K562 (cell line): ENCODE measurements at regions not wholly inside any gene's neighbourhood (a gene's known extent, or its start where the extent isn't known, plus 50 kb on each side); places are given as distances from the start of the nearest gene placed in this dataset.

Source experiments
- ATAC-seq: fragments of 200-7000 bp; cut with Tn5 transposase; 3 replicates; pipeline ENCODE4 v1.9.1; 2020; ENCODE audit warnings: moderate library complexity
- BruUV-seq: library from RNA; stranded (reverse); fragments of 400-500 nt; replicated peaks from 2 replicates; lab custom pipeline; 2021; lab: Mats Ljungman, UMichigan
- CTCF ChIA-PET: fragments of 300-600 bp; formaldehyde crosslinking; extraction: SDS; loops from one replicate; lab custom pipeline; 2021; ENCODE audit warnings: low intra/inter-chr PET ratio; lab: Yijun Ruan, JAX
- POLR2A ChIA-PET: fragments of 300-600, 350-650 bp; sonication (Branson Sonifier 250); formaldehyde crosslinking; extraction: SDS; loops from one replicate; lab custom pipeline; 2021; ENCODE audit warnings: antibody characterized with exemption, inconsistent platforms; lab: Yijun Ruan, JAX
- DNase-seq, 4 experiments: peaks; one replicate each; pipeline versions ENCODE4 v3.0.0 to v3.0.0-alpha.2; 2011 to 2018; ENCODE audit warnings: low spot score in 3 of 4, mixed read lengths in 3 of 4; ENCODE audit errors: extremely low read depth in 1 of 4
- FAIRE-seq: peaks from 2 replicates; lab custom pipeline; 2011; peaks lifted over from hg19 to GRCh38; lab: Jason Lieb, UNC
- H2AFZ ChIP-seq: 2 replicates; pipeline ENCODE4 v1.6.0; 2011; ENCODE audit warnings: low read depth, low read length, control low read depth, inconsistent platforms
- H3K27ac ChIP-seq: fragments of 200-600 bp; 3 replicates; pipeline ENCODE4 v1.8.0; 2011; ENCODE audit warnings: low read depth, mild to moderate bottlenecking, control low read depth, inconsistent platforms, low read length, moderate library complexity, mixed read lengths; ENCODE audit errors: extremely low read depth
- H3K27me3 ChIP-seq, 2 experiments: fragments of 300-600 bp in 1 of 2; 2 replicates in 1 of 2; 3 replicates in 1 of 2; pipeline versions ENCODE4 v1.6.0 to v1.8.0; 2011; ENCODE audit warnings: inconsistent platforms in 2 of 2, low read length in 2 of 2, mild to moderate bottlenecking in 1 of 2, mixed read lengths in 1 of 2, moderate library complexity in 1 of 2; ENCODE audit not compliant: control insufficient read depth in 2 of 2, insufficient read depth in 2 of 2
- H3K36me3 ChIP-seq: fragments of 300-600 bp; 3 replicates; pipeline ENCODE4 v1.8.0; 2011; ENCODE audit warnings: mild to moderate bottlenecking, low read length, inconsistent platforms; ENCODE audit not compliant: control insufficient read depth, insufficient read depth
- H3K4me1 ChIP-seq, 2 experiments: fragments of 200-600 bp in 1 of 2; replicated peaks in 1 of 2; 2 replicates in 1 of 2; 3 replicates in 1 of 2; pipeline versions ENCODE4 v1.5.1 to v1.8.0; 2011; ENCODE audit warnings: inconsistent platforms in 2 of 2, low read length in 2 of 2, mild to moderate bottlenecking in 1 of 2, mixed read lengths in 1 of 2, moderate library complexity in 1 of 2; ENCODE audit not compliant: control insufficient read depth in 2 of 2, insufficient read depth in 2 of 2
- H3K4me2 ChIP-seq: 2 replicates; pipeline ENCODE4 v1.6.1; 2011; ENCODE audit warnings: low read length, control low read depth, inconsistent platforms, mixed read lengths; ENCODE audit not compliant: insufficient read depth
- H3K4me3 ChIP-seq: fragments of 200-600 bp; sonication (generic), shearing (Covaris generic); 2 replicates; pipeline ENCODE4 v1.5.1; 2016; ENCODE audit warnings: control low read depth, inconsistent platforms
- H3K79me2 ChIP-seq: fragments of 200-600 bp; 3 replicates; pipeline ENCODE4 v1.8.0; 2011; ENCODE audit warnings: low read length, inconsistent platforms; ENCODE audit not compliant: control insufficient read depth, insufficient read depth
- H3K9ac ChIP-seq, 2 experiments: 2 replicates each; pipeline versions ENCODE4 v1.6.0 to v1.6.1; 2011; ENCODE audit warnings: low read depth in 2 of 2, low read length in 2 of 2, control low read depth in 1 of 2, inconsistent platforms in 1 of 2, mild to moderate bottlenecking in 1 of 2, mixed read lengths in 1 of 2; ENCODE audit not compliant: insufficient read depth in 1 of 2
- H3K9me1 ChIP-seq: one replicate; pipeline ENCODE4 v1.6.0; 2011; ENCODE audit warnings: inconsistent platforms, mild to moderate bottlenecking, low read length, moderate library complexity; ENCODE audit not compliant: control insufficient read depth, insufficient read depth
- H3K9me3 ChIP-seq: replicated peaks from 2 replicates; pipeline ENCODE4 v1.5.1; 2011; ENCODE audit warnings: low read depth, low read length, inconsistent platforms; ENCODE audit not compliant: control insufficient read depth, insufficient read depth
- H4K20me1 ChIP-seq: replicated peaks from 2 replicates; pipeline ENCODE4 v1.6.1; 2011; ENCODE audit warnings: low read length, inconsistent platforms, mixed read lengths; ENCODE audit not compliant: control insufficient read depth, insufficient read depth
- CHD4 ChIP-seq: fragments of 200-600 bp; sonication (generic); IDR thresholded peaks from 3 replicates; pipeline ENCODE4 v1.6.1; 2012; ENCODE audit warnings: low read depth, mild to moderate bottlenecking, mixed read lengths, low read length, inconsistent platforms; ENCODE audit not compliant: insufficient read depth, insufficient replicate concordance, poor library complexity, severe bottlenecking
- ETV5 ChIP-seq: sonication (generic); formaldehyde crosslinking; IDR thresholded peaks from 2 replicates; pipeline ENCODE4 v1.4.0; 2020; ENCODE audit warnings: low read depth, mild to moderate bottlenecking, missing genetic modification reagents
- HOXB6 ChIP-seq: fragments of 250-450 bp; sonication (Bioruptor Pico); IDR thresholded peaks from 2 replicates; pipeline ENCODE4 v1.5.1; 2022; ENCODE audit warnings: mild to moderate bottlenecking, borderline replicate concordance
- NELFE ChIP-seq: IDR thresholded peaks from 2 replicates; pipeline ENCODE4 v1.6.1; 2011; ENCODE audit warnings: mild to moderate bottlenecking; ENCODE audit not compliant: insufficient read depth, insufficient read length
- SMC3 ChIP-seq: conservative IDR thresholded peaks from 2 replicates; pipeline ENCODE4 v1.6.1; 2011; ENCODE audit warnings: low read depth, low read length, improper control_type of control experiment; ENCODE audit not compliant: insufficient read depth
- SOX6 ChIP-seq: fragments of 450-650 bp; IDR thresholded peaks from 2 replicates; pipeline ENCODE4 v1.6.1; 2014; ENCODE audit warnings: mild to moderate bottlenecking
- ZBED1 ChIP-seq: IDR thresholded peaks from 2 replicates; pipeline ENCODE4 v1.6.1; 2014
- ZNF12 ChIP-seq: sonication (generic); formaldehyde crosslinking; IDR thresholded peaks from 2 replicates; pipeline ENCODE4 v1.4.0; 2020; ENCODE audit warnings: mild to moderate bottlenecking, missing genetic modification reagents
- ZNF143 ChIP-seq: sonication (generic); formaldehyde crosslinking; IDR thresholded peaks from 2 replicates; pipeline ENCODE4 v1.9.0; 2022; ENCODE audit warnings: mild to moderate bottlenecking, missing genetic modification reagents
- ZNF699 ChIP-seq: fragments of 250-450 bp; sonication (Bioruptor Pico); IDR thresholded peaks from 2 replicates; pipeline ENCODE4 v1.8.0; 2021; ENCODE audit warnings: mild to moderate bottlenecking, moderate library complexity; ENCODE audit not compliant: insufficient replicate concordance
- ZNF785 ChIP-seq: fragments of 250-450 bp; sonication (Bioruptor Pico); IDR thresholded peaks from 2 replicates; pipeline ENCODE4 v1.4.0; 2020; ENCODE audit warnings: mild to moderate bottlenecking
- WGBS: fragments of 100-300 bp; shearing (Covaris generic); methylation state at CpG from one replicate; pipeline ENCODE4 v1.1.6; 2016; ENCODE audit warnings: low coverage, mixed read lengths; ENCODE audit not compliant: insufficient coverage; ENCODE audit errors: missing lambda C conversion rate; 5-methylcytosine and 5-hydroxymethylcytosine counted together
- in situ Hi-C: fragments of 300-500 bp; cut with MboI; formaldehyde crosslinking; loops from 4 replicates; pipeline ENCODE4 v1.15.0; 2018; ENCODE audit warnings: inconsistent platforms, mixed read lengths
- intact Hi-C: fragments of 100-400 bp; cut with micrococcal nuclease; formaldehyde crosslinking; loops from 2 replicates; pipeline ENCODE4 v1.14.2; 2022
- TF ChIP-seq, protein P1 (sequence below): fragments of 450-650 bp; formaldehyde crosslinking; conservative IDR thresholded peaks from 2 replicates; pipeline ENCODE4 v1.4.0; 2022; ENCODE audit warnings: mild to moderate bottlenecking, missing genetic modification characterization
- TF ChIP-seq, protein P2 (sequence below): fragments of 450-650 bp; IDR thresholded peaks from 2 replicates; pipeline ENCODE4 v1.6.1; 2017; ENCODE audit warnings: antibody characterized with exemption
- TF ChIP-seq, protein P3 (sequence below): fragments of 250-450 bp; sonication (Bioruptor Pico); IDR thresholded peaks from 2 replicates; pipeline ENCODE4 v1.4.0; 2020; ENCODE audit warnings: mild to moderate bottlenecking, moderate library complexity

DNA sequence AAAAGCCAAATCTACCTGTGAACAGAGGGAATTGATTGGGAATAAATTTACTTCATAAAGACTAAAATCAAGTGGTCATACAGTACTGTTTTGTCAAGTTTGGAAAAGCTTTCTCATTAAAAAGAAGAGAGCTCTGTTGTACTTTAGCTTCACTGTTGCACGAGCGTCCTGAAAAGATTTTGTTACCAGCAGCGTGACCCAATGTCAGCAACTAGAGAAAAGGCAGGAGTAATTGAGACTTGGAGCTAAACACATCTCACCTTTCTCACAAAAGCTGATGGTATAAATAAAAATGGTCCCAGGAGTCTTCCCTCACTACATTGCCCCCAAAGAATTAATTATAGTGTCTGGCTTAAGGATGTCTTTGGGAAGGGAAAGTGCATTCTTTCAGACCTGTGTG lies 613.7 kb downstream of the OLFM4 start:
- H3K4me2 ChIP-seq: no peak overlapping the region
- no peak for ATAC-seq

DNA sequence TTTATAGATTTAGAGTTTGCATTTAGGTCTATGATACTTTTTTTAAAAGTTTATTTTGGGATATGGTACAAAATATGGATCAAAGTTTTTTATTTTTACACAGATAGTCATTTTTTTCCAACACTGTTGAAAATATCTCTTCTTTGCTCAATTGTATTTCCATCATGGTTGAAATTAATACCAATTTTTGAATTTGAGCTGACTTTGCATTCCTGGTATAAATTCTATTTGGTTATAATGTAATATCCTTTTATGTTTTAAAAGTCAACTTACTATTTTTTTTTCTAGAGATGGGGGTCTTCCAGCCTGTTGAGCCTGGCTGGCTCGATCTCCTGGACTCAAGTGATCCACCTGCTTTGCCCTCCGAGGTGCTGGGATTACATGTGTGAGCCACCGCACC lies 620.1 kb downstream of the OLFM4 start:
- intact Hi-C loops (no loop called here), in situ Hi-C loops (no loop called here)
- H3K27ac ChIP-seq: no peak overlapping the region
- no peaks in the 10 kb centered on the region for H4K20me1 ChIP-seq
- H3K4me3 ChIP-seq: no peak overlapping the region
- H3K9me1 ChIP-seq: no peaks in the 10 kb centered on the region
- no peak for FAIRE-seq
- no peaks in the 10 kb centered on the region for H3K79me2 ChIP-seq
- H3K9me3 ChIP-seq: no peaks in the 10 kb centered on the region
- no peak for DNase-seq
- ChIA-PET POLR2A (no interaction called here), CTCF (no interaction called here)
- ATAC-seq: no peak
- 0% methylated on average over 3 of the region's 3 CpGs for WGBS
- no TSS peak for BruUV-seq
- H3K9ac ChIP-seq: no peak overlapping the region
- H3K4me2 ChIP-seq: no peak overlapping the region
- no peaks in the 10 kb centered on the region for H3K27me3 ChIP-seq
- no peaks in the 10 kb centered on the region for H3K4me1 ChIP-seq
- H2AFZ ChIP-seq: no peak overlapping the region
- H3K36me3 ChIP-seq: no peaks in the 10 kb centered on the region
- TF ChIP-seq ZNF143 (CRISPR knock-in tag) (no peak), SOX6 (no peak), ZNF12 (no peak), CHD4 (no peak), ZNF699 (CRISPR knock-in tag) (no peak), SMC3 (no peak), ETV5 (CRISPR knock-in tag) (no peak)
- TF ChIP-seq, protein P1, sequence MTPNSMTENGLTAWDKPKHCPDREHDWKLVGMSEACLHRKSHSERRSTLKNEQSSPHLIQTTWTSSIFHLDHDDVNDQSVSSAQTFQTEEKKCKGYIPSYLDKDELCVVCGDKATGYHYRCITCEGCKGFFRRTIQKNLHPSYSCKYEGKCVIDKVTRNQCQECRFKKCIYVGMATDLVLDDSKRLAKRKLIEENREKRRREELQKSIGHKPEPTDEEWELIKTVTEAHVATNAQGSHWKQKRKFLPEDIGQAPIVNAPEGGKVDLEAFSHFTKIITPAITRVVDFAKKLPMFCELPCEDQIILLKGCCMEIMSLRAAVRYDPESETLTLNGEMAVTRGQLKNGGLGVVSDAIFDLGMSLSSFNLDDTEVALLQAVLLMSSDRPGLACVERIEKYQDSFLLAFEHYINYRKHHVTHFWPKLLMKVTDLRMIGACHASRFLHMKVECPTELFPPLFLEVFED: no peak
- TF ChIP-seq, protein P2, sequence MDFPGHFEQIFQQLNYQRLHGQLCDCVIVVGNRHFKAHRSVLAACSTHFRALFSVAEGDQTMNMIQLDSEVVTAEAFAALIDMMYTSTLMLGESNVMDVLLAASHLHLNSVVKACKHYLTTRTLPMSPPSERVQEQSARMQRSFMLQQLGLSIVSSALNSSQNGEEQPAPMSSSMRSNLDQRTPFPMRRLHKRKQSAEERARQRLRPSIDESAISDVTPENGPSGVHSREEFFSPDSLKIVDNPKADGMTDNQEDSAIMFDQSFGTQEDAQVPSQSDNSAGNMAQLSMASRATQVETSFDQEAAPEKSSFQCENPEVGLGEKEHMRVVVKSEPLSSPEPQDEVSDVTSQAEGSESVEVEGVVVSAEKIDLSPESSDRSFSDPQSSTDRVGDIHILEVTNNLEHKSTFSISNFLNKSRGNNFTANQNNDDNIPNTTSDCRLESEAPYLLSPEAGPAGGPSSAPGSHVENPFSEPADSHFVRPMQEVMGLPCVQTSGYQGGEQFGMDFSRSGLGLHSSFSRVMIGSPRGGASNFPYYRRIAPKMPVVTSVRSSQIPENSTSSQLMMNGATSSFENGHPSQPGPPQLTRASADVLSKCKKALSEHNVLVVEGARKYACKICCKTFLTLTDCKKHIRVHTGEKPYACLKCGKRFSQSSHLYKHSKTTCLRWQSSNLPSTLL: no peak

More for the DNA sequence above, 613.7 kb downstream of the OLFM4 start:
- CTCF ChIA-PET: no interaction called here
- Histone ChIP-seq H3K9ac (no peak overlapping the region), H3K79me2 (no peaks in the 10 kb centered on the region), H3K36me3 (no peaks in the 10 kb centered on the region), H3K4me1 (no peaks in the 10 kb centered on the region), H3K4me3 (no peak overlapping the region), H3K9me1 (no peaks in the 10 kb centered on the region), H2AFZ (no peak overlapping the region), H3K9me3 (no peaks in the 10 kb centered on the region), H3K27ac (no peak overlapping the region), H4K20me1 (no peaks in the 10 kb centered on the region), H3K27me3 (no peaks in the 10 kb centered on the region)
- in situ Hi-C loops: no loop called here
- DNase-seq (no peak), FAIRE-seq (no peak)
- intact Hi-C loops: no loop called here
- 0% methylated on average over 3 of the region's 3 CpGs for WGBS
- BruUV-seq: no TSS peak
- POLR2A ChIA-PET: no interaction called here
- TF ChIP-seq NELFE (no peak), HOXB6 (CRISPR knock-in tag) (no peak), ZNF785 (CRISPR knock-in tag) (no peak), ZBED1 (no peak)
- TF ChIP-seq, protein P3, sequence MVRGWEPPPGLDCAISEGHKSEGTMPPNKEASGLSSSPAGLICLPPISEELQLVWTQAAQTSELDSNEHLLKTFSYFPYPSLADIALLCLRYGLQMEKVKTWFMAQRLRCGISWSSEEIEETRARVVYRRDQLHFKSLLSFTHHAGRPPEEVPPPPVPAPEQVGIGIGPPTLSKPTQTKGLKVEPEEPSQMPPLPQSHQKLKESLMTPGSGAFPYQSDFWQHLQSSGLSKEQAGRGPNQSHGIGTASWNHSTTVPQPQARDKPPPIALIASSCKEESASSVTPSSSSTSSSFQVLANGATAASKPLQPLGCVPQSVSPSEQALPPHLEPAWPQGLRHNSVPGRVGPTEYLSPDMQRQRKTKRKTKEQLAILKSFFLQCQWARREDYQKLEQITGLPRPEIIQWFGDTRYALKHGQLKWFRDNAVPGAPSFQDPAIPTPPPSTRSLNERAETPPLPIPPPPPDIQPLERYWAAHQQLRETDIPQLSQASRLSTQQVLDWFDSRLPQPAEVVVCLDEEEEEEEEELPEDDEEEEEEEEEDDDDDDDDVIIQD (CRISPR knock-in tag): no peak
